Iris pigment epithelial cell (primary cell): ENCODE measurements at regions not wholly inside any gene's neighbourhood (a gene's known extent, or its start where the extent isn't known, plus 50 kb on each side); places are given as distances from the start of the nearest gene placed in this dataset.

Experiments
- DNase-seq: peaks from one replicate; pipeline ENCODE4 v3.0.0-alpha.2; 2011; ENCODE audit warnings: low read depth

GRCh38 chr12:116459011-116459875 is 99.9 kb upstream of the MAP1LC3B2 start:
- DNase-seq, result no peak

GRCh38 chr12:116459916-116460663 is 99.1 kb upstream of the MAP1LC3B2 start:
- no peak for DNase-seq

- no peak for DNase-seq
These were observed 98.1 kb upstream of the MAP1LC3B2 start for GRCh38 chr12:116461060-116461459.

- DNase-seq, result no peak
These were observed 95.8 kb upstream of the MAP1LC3B2 start for GRCh38 chr12:116463366-116463765.

- no peak for DNase-seq
These were observed 93.8 kb upstream of the MAP1LC3B2 start for GRCh38 chr12:116465407-116465806.

- DNase-seq, result no peak
These were observed 93.3 kb upstream of the MAP1LC3B2 start for GRCh38 chr12:116465856-116466255.

- DNase-seq, result peak; percentile 39
These were observed 92.6 kb upstream of the MAP1LC3B2 start for GRCh38 chr12:116466536-116466935.

- no peak for DNase-seq
These were observed 89.8 kb upstream of the MAP1LC3B2 start for GRCh38 chr12:116469344-116469743.

- no peak for DNase-seq
These were observed 87.6 kb upstream of the MAP1LC3B2 start for GRCh38 chr12:116471544-116471943.

- DNase-seq, result no peak
These were observed 87.0 kb upstream of the MAP1LC3B2 start for GRCh38 chr12:116472193-116472592.

GRCh38 chr12:116473416-116473815 is 85.8 kb upstream of the MAP1LC3B2 start:
- DNase-seq, result no peak

- DNase-seq, result no peak
These were observed 84.8 kb upstream of the MAP1LC3B2 start for GRCh38 chr12:116474331-116474730.

GRCh38 chr12:116474899-116475298 is 84.3 kb upstream of the MAP1LC3B2 start:
- DNase-seq, result no peak

GRCh38 chr12:116476227-116476822 is 82.9 kb upstream of the MAP1LC3B2 start:
- no peak for DNase-seq

- no peak for DNase-seq
These were observed 80.9 kb upstream of the MAP1LC3B2 start for GRCh38 chr12:116478243-116478773.

GRCh38 chr12:116480210-116480810 is 78.9 kb upstream of the MAP1LC3B2 start:
- DNase-seq, result no peak

GRCh38 chr12:116481726-116482125 is 77.5 kb upstream of the MAP1LC3B2 start:
- no peak for DNase-seq

- DNase-seq, result no peak
These were observed 77.0 kb upstream of the MAP1LC3B2 start for GRCh38 chr12:116482179-116482578.

GRCh38 chr12:116482859-116483258 is 76.3 kb upstream of the MAP1LC3B2 start:
- DNase-seq, result no peak

- DNase-seq, result no peak
These were observed 75.0 kb upstream of the MAP1LC3B2 start for GRCh38 chr12:116483959-116484750.

GRCh38 chr12:116484807-116485206 is 74.4 kb upstream of the MAP1LC3B2 start:
- DNase-seq, result peak; percentile 30
